ENCODE measurements at regions not wholly inside any gene's neighbourhood (a gene's known extent, or its start where the extent isn't known, plus 50 kb on each side); places are given as distances from the start of the nearest gene placed in this dataset.

DNA sequence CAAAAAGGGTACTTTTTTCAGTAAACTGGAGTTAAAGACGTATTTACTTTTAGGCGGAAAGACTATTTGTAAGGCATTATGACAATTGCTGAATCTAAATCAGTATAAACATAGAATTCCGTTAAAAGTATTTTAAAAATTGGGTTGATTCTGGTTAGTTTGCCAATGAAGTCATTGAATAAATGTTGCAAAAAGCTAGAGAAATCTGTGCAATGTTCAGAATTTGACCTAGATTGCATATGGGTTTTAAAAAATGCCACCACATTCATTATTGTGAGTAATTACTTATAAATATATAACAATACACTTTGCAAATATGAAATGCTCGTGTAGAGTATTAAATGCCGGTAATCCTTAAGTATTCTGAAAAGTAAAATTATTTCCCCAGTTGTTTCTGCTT is 116.5 kb upstream of the EEF1E1 start:
- TF ChIP-seq, protein P1, sequence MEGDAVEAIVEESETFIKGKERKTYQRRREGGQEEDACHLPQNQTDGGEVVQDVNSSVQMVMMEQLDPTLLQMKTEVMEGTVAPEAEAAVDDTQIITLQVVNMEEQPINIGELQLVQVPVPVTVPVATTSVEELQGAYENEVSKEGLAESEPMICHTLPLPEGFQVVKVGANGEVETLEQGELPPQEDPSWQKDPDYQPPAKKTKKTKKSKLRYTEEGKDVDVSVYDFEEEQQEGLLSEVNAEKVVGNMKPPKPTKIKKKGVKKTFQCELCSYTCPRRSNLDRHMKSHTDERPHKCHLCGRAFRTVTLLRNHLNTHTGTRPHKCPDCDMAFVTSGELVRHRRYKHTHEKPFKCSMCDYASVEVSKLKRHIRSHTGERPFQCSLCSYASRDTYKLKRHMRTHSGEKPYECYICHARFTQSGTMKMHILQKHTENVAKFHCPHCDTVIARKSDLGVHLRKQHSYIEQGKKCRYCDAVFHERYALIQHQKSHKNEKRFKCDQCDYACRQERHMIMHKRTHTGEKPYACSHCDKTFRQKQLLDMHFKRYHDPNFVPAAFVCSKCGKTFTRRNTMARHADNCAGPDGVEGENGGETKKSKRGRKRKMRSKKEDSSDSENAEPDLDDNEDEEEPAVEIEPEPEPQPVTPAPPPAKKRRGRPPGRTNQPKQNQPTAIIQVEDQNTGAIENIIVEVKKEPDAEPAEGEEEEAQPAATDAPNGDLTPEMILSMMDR (conservative IDR thresholded peaks at IDR 0.05 in 1 of 2, IDR thresholded peaks at IDR 0.05 in 1 of 2; ENCODE audit: low read depth in 1 of 2, low read length in 2 of 2) = no peak
- no peak for TF ChIP-seq EZH2 (IDR thresholded peaks at IDR 0.05; ENCODE audit: low read length, missing control alignments)
